ENCODE measurements at regions not wholly inside any gene's neighbourhood (a gene's known extent, or its start where the extent isn't known, plus 50 kb on each side); places are given as distances from the start of the nearest gene placed in this dataset.
"Not testable (repeated sequence)": the region's sequence is repeated elsewhere in the genome, so short reads cannot be mapped to it uniquely, and the experiment has no call there.

DNA sequence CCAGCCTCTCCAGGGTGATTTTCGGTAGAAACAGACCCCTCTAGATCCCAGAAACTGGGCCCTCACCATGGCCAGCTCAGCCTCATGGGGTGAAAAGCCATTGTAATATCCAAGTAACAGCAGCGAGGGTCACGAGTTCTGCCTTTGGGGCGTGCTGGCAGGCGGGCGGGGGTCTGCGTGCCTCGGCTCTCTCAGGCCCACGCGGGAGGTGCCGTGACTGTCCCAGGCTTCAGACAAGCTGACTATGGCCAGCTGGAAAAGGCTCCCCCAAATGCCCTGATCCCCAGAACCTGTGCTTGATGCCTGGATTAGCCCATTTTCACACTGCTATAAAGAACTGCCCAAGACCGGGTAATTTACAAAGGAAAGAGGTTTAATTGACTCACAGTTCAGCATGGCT, 160.2 kb downstream of the LAT start:
- not testable (repeated sequence) for DNase-seq (ENCODE audit: low read depth)

DNA sequence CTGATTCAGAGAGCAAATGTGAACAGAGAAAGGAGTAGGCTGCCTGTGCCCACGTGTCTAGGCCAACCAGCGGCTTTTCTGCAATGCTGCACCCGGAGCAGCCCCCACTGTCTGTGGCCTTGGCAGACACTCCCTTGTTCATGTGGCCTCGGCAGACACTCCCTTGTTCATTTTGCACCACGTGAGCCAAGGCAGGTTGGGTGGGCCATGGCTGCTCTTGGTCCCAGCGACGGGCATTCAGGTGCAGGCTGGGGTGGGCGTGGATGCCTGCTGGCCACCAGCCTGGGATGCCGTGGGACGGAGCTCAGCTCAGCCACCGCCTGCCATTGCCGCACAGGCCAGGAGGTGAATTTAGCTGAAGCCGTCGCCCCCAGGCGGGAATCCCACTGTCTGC, 159.8 kb downstream of the LAT start:
- not testable (repeated sequence) for DNase-seq (ENCODE audit: low read depth)

DNA sequence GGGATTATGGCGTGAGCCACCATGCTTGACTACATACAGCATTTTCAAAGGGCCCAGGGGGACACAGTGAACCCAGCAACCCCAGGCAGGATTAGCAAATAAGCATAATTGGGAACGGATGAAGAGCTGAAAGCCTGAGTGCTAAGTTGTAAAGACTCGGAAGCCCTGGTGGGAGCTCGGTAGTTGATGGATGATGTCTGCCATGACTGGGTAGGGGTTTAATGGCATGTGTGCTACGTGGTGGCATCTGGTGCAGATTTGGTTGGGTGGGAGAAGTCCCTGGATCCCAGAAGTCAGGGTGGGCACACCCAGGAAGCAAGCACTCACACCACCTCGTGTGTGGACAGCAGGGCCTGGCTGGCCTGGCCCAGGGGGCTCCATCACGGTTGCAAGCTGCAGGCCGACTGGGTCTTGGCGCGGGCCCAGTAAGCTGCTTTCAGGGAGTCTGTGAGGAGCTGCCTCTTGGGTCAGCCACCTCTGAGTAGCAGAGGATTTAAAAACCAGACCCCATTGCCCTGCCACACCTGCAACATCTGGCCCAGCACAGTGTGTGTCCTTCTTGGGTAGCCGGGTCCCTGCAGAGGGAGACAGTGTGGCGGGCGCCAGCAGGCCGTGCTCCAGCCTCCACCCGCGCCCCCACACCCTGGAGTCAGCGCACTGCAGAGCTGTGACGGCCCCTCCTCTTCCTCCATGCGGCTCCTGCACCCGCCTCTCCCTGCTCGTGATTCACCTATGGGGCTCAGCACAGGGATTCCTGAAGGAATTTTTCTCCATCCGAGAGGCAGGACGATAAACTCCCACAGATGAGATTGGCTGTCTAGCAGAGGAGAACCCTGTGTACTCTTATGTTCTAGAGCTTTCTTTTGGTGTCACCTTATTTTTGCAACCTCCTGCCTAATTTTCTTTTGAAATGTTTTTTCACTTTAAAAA, 159.2 kb downstream of the LAT start:
- not testable (repeated sequence) for DNase-seq (ENCODE audit: low read depth)

DNA sequence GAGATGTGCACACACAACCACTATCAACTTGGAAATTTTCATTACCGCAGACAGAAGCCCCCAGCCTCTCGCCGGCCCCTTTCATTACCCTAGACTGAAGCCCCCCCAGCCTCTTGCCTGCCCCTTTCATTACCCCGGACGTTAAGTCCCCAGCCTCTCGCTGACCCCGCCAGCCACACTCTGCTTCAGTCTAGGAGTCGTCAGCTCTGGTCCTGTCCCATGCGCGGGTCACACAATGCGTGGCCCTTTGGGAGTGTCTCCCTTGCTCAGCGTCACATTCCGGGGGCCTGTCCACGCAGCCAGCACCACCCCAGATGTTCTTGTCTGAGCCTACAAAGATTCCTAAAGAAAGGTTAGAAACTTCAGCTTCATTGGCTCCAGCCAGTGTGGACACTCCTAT, 157.7 kb downstream of the LAT start:
- DNase-seq (ENCODE audit: low read depth) = not testable (repeated sequence)

DNA sequence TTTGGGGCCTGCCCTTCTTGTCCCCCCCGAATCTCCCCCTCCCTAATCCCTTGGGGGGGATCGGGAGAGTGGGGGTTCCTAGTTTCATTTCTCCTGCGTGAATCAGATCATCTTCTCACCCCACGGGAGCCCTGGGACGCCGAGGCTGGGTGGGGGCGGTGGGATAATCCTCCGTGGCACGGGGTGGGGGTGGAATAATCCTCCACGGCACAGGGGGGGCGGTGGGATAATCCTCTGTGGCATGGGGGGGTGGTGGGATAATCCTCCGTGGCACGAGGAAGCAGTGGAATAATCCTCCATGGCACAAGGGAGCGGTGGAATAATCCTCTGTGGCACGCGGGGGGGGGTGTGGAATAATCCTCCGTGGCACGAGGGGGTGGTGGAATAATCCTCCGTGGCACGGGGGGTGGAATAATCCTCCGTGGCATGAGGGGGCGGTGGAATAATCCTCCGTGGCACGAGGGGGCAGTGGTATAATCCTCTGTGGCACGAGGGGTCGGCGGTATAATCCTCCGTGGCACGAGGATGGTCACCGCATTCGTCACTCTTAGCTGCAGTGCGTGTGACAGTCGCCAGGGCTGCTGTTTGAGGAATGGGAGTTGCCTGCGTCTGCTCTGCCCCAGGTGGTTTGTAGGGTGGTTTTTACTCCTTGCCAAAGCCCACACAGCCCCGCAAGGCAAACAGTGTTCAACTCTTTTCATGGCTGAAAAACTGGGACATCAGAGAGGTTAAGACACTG, 156.9 kb downstream of the LAT start:
- no peak for DNase-seq (ENCODE audit: low read depth)

DNA sequence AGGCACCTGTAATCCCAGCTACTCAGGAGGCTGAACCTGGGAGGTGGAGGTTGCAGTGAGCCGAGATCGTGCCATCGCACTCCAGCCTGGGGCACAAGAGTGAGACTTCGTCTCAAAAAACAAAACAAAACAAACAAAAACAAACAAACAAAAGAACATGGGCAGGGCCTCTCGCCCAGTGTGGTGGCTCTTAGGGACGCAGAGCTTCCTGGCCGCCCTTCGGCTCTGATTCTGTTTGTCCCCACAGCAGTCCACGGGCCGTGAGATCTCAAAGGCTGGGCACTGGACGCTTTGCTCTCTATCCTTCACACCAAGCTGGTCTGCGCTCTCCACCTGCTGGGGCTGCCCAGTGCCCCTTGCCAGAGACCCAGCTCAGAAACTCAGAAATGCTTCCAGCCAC, 156.3 kb downstream of the LAT start:
- not testable (repeated sequence) for DNase-seq (ENCODE audit: low read depth)

DNA sequence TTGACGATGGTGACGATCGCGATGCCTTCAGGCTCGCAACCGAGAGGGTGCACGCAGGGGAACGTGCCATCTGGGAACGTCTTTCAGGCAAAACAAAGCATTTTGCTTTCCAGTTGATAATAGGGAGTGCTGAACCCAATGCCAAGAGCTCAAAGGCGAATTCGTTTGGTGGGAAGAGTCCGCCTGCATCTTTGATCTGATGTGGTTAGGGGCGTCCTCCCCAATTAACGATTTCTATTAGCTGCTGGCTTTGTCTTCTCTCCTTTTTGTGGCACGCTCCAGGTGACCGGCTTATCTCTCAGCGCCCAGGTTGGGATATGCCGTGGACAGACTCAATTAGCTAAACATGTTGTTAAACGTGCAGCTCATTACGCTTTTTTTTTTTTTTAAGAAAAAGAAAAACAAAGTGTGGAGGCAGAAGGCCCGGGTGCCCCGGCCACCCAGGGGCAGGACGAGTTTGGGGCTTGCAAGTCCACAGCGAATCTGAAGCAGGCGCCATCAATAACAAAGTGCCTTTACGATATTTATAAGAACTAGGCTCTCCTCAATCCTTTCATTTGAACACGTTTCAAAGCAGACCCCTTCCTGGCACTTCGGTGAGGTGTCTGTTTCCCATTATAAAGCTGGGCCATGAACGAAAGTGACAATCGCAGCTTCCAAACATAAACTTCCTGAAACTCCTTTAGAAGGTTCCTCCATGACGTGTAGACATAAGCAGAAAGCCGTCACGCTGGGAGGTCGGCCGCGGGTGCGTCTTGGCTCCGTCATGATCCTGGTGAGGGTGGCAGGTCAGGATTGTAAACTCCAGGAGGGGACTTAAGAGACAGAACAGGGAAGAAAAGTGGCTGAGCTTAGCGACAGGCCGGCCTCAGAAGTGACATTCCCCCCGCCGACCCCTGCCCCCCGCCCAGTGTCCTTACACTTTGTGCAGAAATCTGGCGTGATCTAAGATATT, 155.3 kb downstream of the LAT start:
- not testable (repeated sequence) for DNase-seq (ENCODE audit: low read depth)

DNA sequence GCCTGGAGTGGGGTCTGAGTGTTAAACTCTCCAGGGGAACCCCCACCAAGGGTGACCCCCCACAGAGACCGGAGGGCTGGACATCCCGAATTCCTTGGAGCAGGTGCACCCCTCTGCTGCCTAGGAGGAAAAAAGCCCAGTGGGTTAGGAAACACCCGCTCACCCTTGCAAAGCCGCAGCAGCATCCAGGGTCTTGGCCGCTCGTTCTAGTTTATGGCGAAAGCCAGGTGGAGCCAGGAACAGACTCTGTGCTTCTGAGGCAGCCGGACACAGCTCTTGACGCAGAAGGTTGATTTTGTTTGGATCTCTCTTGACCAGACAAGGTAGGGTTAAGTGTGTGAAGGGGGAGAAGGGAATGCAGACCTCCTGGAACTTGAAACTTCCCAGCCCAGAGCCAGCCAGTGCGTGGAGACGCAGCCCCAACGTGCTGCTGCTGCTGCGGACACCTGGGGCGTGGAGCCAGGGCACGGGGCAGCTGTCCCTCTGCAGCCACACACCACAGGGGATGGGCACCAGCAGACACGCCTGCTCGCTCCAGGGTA, 154.5 kb downstream of the LAT start:
- no peak for DNase-seq (ENCODE audit: low read depth)

DNA sequence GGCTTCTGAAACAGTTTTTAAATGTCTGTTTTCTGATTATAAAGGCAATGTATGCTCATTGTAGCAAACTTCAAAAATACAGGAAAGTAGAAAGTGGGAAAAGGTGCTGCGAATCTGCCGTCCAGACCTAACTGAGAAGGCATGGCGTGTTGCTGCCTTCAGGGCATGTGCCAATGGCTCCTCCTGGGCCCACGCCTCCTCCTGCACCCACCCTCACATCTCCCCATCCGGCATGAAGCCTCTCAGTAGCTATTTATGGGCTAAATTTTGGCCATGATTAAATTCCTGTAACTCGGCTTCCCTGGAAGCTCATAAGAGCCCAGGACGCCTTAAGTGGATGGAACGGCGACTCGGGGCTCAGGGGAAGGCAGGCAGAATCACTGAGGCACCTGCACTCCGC, 153.8 kb downstream of the LAT start:
- not testable (repeated sequence) for DNase-seq (ENCODE audit: low read depth)

DNA sequence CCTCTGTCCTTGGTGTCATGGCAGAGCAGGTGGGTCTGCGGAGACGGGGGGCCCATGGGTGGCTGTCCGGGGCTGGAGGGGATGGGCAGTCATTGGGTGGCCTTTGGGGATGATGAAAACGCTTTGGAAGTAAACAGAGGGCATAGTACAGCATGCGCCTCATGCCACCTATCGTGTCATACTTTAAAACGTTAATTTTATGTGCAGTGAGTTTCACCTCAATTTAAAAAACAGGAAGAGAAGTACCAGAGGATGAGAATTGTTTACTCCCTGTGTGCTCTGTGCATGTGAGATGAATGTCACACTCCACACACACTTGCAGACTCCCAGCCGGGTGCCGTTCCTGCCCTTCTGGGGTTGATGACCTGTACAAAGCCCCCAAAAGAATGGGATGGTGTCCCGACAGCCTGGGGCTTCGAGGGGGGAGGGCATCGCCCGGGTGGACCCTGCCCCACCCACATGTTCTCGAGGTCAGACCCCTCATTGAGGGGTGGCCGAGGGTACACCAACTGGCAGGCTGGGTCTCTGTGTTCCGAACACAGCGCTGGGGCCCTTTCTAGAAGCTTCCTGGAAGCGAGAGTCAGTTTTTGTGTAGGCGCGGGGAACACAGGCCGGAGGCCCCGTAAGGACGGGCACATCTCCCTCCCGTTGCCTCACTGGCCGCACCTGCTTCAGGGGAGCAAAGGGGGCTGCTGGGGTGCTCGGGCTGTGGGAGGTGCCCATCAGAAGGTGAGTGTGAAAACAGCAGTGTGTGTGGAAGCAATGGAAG, 153.2 kb downstream of the LAT start:
- DNase-seq (ENCODE audit: low read depth) = not testable (repeated sequence)

DNA sequence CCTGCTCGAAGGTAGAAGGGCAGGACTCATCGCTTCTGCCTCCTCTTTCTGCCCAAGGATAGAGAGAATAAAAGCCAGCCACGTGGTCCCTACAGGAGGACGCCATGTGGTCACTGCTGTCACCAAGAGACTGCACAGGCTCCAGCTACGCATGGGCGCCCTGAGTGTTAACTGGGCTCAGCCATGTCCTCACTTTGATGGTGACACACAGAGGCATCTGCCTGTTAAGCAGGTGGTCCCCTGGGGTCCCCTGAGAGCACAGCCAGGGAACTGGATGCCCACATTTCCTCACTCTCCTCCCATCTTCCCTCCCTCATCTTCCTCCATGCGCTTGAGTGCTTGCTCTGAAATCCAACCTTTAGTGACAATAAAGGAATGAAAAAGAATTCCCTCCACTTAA, 152.6 kb downstream of the LAT start:
- not testable (repeated sequence) for DNase-seq (ENCODE audit: low read depth)

DNA sequence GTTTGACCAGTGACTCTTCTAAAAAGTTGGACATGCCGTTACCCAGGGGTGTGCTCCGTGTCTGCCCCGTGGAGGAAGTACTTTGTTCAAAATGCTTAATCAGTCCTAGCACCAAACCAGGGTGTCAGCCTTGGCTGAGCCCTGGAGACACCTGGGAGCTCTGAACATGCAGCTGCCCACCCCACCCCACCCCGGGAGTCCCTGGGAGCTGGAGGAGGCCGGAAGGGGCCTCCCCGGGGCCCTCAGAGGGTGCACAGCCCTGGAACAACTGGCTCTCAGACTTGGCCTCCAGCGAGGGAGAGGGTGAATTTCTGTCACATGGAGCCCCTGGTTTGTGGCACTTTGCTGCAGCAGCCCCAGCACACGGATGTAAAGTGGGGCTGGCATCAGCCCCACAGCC, 152.1 kb downstream of the LAT start:
- DNase-seq (ENCODE audit: low read depth) = not testable (repeated sequence)

DNA sequence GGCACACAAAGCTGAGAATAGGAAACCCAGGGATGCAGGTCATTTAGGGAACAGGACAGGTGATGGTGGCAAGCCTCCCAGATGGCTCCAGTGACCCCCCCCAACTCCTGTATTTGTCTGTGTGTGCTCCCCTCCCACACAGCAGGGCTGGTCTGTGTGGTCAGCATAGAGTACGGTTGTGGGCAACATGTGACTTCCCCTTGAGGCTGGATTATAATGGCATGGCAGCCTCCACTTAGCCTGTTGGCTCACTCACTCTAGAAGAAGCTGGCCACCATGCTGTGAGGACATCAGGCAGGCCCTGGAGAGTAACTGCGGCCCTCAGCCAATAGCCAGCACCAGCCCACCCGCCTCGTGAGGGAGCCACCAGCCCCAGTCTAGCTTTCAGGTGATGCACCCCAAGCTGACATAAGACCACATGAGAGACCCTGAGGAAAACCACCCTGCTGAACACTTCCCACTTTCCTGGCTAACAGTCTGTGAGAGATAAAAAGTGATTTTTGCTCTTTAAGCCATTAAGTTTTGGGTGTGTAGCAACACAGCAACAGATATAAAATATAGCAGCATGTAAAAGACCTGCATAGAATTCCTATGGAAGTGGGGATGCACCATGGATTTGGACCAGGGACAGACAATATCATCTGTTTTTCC, 151.3 kb downstream of the LAT start:
- not testable (repeated sequence) for DNase-seq (ENCODE audit: low read depth)

DNA sequence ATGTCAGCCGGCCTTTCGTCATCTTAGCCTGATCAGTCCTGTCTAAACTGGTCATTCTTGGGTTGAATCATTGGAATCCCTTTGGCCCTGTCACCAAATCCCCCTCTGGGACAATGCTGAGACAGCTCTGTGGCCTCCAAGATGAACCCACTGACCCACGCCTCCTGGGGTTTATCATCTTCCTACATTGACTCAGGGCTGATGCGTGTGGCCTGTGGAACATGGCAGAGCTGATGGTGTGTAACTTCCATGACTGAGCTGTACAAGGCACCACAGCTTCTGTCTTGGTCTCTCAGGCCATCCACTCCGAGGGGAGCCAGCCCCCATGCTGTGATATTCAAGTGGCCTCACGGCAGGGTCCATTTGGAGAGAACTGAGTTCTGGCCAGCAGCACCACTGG, 150.2 kb downstream of the LAT start:
- not testable (repeated sequence) for DNase-seq (ENCODE audit: low read depth)

DNA sequence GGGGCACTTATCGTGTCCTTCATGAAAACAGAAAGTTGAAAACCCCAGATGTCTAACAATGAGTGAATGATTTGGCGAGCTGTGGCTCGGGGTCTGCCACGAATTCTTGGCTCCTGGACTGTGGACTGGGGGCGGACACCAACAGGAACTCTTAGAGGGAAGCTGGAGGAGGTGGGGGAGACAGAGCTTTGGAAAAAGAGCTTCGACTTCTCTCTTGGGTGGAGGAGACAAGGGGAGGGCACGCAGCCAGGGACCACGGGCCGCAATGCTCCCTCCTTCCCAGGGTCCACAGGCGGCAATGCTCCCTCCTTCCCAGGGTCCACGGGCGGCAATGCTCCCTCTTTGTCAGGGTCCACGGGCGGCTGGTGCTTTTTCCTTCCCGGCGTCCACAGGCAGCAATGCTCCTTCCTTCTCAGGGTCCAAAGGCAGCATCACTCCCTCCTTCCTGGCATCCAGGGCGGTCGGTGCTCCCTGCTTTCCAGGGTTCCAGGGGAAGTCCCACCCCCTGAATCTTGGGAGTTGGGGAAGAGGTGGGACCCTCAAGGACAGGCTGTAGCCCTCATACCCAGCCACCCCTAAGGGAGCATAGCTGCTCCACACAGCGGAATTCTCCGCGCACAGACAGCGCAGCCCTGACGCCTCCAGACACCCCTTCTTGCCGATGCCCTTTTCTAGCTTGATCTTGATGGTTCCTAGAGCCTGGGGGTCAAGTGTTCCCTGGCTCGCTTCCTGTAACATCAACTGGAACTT, 149.0 kb downstream of the LAT start:
- not testable (repeated sequence) for DNase-seq (ENCODE audit: low read depth)

DNA sequence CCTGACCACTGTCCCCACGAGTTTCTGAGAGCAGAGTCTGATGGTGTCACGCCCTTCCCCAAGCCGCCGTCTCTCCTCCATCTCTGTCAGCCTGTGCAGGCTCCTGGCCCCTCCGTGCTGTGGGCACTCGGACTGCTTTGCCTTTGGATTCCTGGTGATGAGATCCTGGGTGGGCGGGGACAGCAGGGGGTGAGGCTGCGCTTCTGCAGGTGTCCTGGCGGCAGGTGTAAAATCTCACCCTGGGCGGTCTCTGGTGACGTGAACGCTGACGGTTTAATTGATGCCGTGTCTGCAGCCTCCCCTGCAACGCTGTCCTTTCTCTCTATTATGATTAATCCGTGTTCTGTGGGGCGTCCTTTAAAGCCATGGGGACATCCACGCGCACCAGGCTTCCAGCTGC, 148.0 kb downstream of the LAT start:
- not testable (repeated sequence) for DNase-seq (ENCODE audit: low read depth)

DNA sequence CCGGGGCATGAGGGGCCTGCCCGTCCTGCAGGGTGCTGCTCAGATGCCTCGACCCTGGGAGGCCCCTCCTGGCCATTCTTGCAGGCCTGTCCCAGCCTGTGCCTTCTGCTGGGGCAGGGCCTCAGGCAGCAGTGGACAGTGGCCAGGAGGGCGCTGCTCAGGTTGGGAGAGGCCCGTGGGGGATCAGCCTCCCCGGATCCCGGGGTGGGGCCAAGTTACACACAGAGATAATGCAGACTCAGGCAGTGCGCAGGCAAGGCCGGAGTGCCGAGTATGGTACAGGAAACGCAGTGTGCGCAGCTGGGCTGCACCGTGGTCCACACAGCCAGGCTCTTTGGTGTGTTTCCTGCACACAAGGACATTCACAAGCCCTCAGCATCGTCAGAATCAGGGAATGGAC, 147.6 kb downstream of the LAT start:
- DNase-seq (ENCODE audit: low read depth) = not testable (repeated sequence)

DNA sequence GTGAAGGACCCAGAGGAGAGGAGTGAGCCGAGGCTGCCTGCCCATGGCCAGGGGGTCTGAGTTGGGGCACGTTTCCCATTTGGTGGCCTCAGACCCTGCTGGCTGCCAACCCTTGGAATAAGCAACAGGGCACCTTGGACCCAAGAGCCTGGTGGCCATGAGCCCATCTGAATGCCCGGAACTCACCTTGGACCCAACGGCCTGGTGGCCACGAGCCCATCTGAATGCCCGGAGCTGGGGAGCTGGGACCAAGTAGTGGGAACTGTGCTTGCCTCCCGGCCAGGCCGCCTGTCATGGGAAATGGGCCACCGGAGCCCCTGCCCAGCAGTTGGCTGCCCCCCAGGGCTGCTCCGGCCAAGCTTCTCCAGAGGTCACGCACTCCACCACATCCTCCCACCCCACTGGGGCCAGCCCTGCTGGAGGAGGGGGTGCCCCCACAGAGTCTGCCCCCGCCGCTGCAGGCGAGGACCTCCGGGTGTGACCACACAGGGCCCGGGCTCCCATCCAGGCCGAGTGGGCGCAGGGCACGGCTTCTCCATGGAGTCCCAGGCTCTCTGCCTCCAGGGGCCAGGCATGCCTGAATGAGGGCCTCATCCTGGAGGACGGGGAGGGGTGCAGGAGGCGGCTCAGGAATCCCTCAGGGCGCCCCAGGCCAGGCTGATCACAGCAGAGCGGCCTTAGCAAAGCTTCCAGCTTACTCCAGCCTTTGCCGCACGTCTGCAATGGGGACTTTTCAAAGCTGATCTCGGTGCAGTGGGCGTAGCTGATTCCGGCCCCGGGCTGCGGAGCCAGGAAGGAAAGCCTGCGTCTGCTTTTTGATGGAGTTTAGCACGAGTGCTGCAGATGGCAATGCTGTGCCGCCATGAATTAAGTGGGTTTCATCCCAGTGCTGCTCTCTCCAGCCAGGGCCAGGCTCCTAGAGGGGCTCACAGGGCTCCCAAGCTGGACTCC, 146.3 kb downstream of the LAT start:
- peak; percentile 47 for DNase-seq (ENCODE audit: low read depth)
